Tibial nerve (tissue), 4 donors: ENCODE measurements at regions not wholly inside any gene's neighbourhood (a gene's known extent, or its start where the extent isn't known, plus 50 kb on each side); places are given as distances from the start of the nearest gene placed in this dataset.

Experiments
- CTCF ChIP-seq, 5 experiments: fragments of 200-600 bp in 3 of 5; fragments of 450-650 bp in 2 of 5; sonication (generic) in 3 of 5; IDR thresholded peaks; one replicate each; pipeline ENCODE4 v1.5.1; 2016 to 2019; ENCODE audit warnings: antibody characterized with exemption in 5 of 5, mild to moderate bottlenecking in 3 of 5, moderate library complexity in 2 of 5
- EP300 ChIP-seq, 2 donors: sonication (generic); formaldehyde crosslinking; IDR thresholded peaks; one replicate each; pipeline ENCODE4 v1.6.1; 2017; ENCODE audit warnings: antibody characterized with exemption in 2 of 2, mild to moderate bottlenecking in 1 of 2
- POLR2A ChIP-seq, 2 donors: fragments of 450-650 bp; IDR thresholded peaks; one replicate each; pipeline ENCODE4 v1.6.1; 2017; ENCODE audit warnings: antibody characterized with exemption in 2 of 2, mild to moderate bottlenecking in 2 of 2, moderate library complexity in 2 of 2

GRCh38 chr2:51256736-51257135 lies 224.8 kb upstream of the NRXN1 start:
- TF ChIP-seq CTCF (IDR thresholded peaks at IDR 0.05) (no peak), POLR2A (IDR thresholded peaks at IDR 0.05) (no peak), EP300 (IDR thresholded peaks at IDR 0.05) (no peak)
